PC-3 (cell line): ENCODE measurements at regions not wholly inside any gene's neighbourhood (a gene's known extent, or its start where the extent isn't known, plus 50 kb on each side); places are given as distances from the start of the nearest gene placed in this dataset.
A peak's percentile ranks its signal among the peaks of the same experiment; 100 is the strongest.

Experiments used
- ATAC-seq: fragments of 200-7000 bp; cut with Tn5 transposase; 2 replicates; pipeline ENCODE4 v1.9.1; 2020; ENCODE audit warnings: mild to moderate bottlenecking, moderate library complexity
- BruUV-seq: library from RNA; stranded (reverse); fragments of 400-500 nt; replicated peaks from 2 replicates; lab custom pipeline; 2021; lab: Mats Ljungman, UMichigan
- CTCF ChIA-PET: fragments of 300-600 bp; sonication (Branson Sonifier 250); formaldehyde crosslinking; loops from one replicate; lab custom pipeline; 2022; ENCODE audit warnings: antibody characterized with exemption; lab: Charles Lee
- POLR2A ChIA-PET: fragments of 300-600 bp; sonication (Branson Sonifier 250); formaldehyde crosslinking; loops from one replicate; lab custom pipeline; 2022; ENCODE audit warnings: antibody characterized with exemption; ENCODE audit not compliant: unreplicated experiment; lab: Charles Lee
- DNase-seq: peaks from one replicate; pipeline ENCODE4 v3.0.0-alpha.2; 2015
- H2AFZ ChIP-seq: fragments of 300-600 bp; sonication (generic); 2 replicates; pipeline ENCODE4 v1.6.0; 2016; ENCODE audit warnings: antibody characterized with exemption, low read length
- H3F3A ChIP-seq: fragments of 300-600 bp; sonication (generic); one replicate; pipeline ENCODE4 v1.6.0; 2017; ENCODE audit warnings: antibody characterized with exemption, low read length, control low read depth, mild to moderate bottlenecking; ENCODE audit not compliant: unreplicated experiment
- H3K27ac ChIP-seq: fragments of 300-600 bp; sonication (generic); 2 replicates; pipeline ENCODE4 v1.5.1; 2016; ENCODE audit warnings: mild to moderate bottlenecking, low read length
- H3K27me3 ChIP-seq: fragments of 300-600 bp; sonication (generic); 2 replicates; pipeline ENCODE4 v1.6.1; 2016; ENCODE audit warnings: low read length, mixed read lengths
- H3K36me3 ChIP-seq: fragments of 300-600 bp; sonication (generic); 2 replicates; pipeline ENCODE4 v1.6.1; 2016; ENCODE audit warnings: low read depth, mixed run types, low read length, mixed read lengths
- H3K4me1 ChIP-seq: fragments of 300-600 bp; sonication (generic); 2 replicates; pipeline ENCODE4 v1.5.1; 2016; ENCODE audit warnings: low read length; ENCODE audit not compliant: insufficient read depth
- H3K4me2 ChIP-seq: fragments of 300-600 bp; sonication (generic); 2 replicates; pipeline ENCODE4 v1.6.0; 2016; ENCODE audit warnings: low read length
- H3K4me3 ChIP-seq: fragments of 300-600 bp; sonication (generic); 2 replicates; pipeline ENCODE4 v1.5.1; 2016; ENCODE audit warnings: mild to moderate bottlenecking, low read length, mixed read lengths
- H3K79me2 ChIP-seq: fragments of 300-600 bp; sonication (generic); 2 replicates; pipeline ENCODE4 v1.6.1; 2017; ENCODE audit warnings: low read length, mixed read lengths
- H3K9ac ChIP-seq: fragments of 300-600 bp; sonication (generic); 2 replicates; pipeline ENCODE4 v1.6.0; 2016; ENCODE audit warnings: mild to moderate bottlenecking, low read length
- H3K9me2 ChIP-seq: fragments of 300-600 bp; sonication (generic); replicated peaks from 2 replicates; pipeline ENCODE4 v1.6.1; 2016; ENCODE audit warnings: mixed run types, low read length, mixed read lengths
- H3K9me3 ChIP-seq: fragments of 300-600 bp; sonication (generic); 2 replicates; pipeline ENCODE4 v1.6.1; 2016; ENCODE audit warnings: low read length, mixed read lengths
- H4K20me1 ChIP-seq: fragments of 300-600 bp; sonication (generic); 2 replicates; pipeline ENCODE4 v1.6.1; 2016; ENCODE audit warnings: low read length, mixed read lengths
- EZH2 ChIP-seq: fragments of 300-600 bp; sonication (generic); IDR thresholded peaks from one replicate; pipeline ENCODE4 v1.6.1; 2017; ENCODE audit warnings: antibody characterized with exemption, mild to moderate bottlenecking, low read length; ENCODE audit not compliant: unreplicated experiment
- EZH2phosphoT487 ChIP-seq: fragments of 300-600 bp; sonication (generic); IDR thresholded peaks from 2 replicates; pipeline ENCODE4 v1.6.1; 2018; ENCODE audit warnings: mild to moderate bottlenecking, antibody characterized with exemption, low read length, borderline replicate concordance
- intact Hi-C: fragments of 100-400 bp; cut with micrococcal nuclease; formaldehyde crosslinking; loops from 2 replicates; pipeline ENCODE4 v1.9.0; 2023
- TF ChIP-seq, protein P1 (sequence below): fragments of 300-600 bp; sonication (generic); conservative IDR thresholded peaks from 2 replicates; pipeline ENCODE4 v1.5.1; 2017; ENCODE audit warnings: antibody characterized with exemption, low read depth, mild to moderate bottlenecking, low read length

DNA sequence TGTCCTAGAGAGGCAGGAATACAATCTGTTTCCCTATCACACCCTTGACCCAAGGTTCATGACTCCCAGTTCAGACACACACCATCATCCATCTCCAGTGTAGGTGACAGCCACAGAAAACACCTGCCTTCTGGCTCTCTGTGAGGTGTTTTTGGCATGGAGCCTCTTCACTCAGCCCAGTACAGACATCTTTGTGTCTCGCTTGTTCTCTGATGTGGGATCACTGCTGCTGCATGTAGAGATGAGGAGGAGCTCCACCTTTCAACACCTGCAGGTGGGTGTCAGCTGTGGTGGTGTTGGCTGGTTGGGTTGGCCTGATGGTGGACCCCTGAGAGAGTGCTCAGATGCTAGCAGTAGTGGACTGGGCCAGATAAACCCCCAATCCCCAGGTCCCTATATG, 916.7 kb upstream of the B3GALT2 start:
- no peaks in the 10 kb centered on the region for H3K27me3 ChIP-seq
- no peak for DNase-seq
- H3F3A ChIP-seq = no peaks in the 10 kb centered on the region
- BruUV-seq = no TSS peak
- H3K36me3 ChIP-seq = no peaks in the 10 kb centered on the region
- TF ChIP-seq, protein P1, sequence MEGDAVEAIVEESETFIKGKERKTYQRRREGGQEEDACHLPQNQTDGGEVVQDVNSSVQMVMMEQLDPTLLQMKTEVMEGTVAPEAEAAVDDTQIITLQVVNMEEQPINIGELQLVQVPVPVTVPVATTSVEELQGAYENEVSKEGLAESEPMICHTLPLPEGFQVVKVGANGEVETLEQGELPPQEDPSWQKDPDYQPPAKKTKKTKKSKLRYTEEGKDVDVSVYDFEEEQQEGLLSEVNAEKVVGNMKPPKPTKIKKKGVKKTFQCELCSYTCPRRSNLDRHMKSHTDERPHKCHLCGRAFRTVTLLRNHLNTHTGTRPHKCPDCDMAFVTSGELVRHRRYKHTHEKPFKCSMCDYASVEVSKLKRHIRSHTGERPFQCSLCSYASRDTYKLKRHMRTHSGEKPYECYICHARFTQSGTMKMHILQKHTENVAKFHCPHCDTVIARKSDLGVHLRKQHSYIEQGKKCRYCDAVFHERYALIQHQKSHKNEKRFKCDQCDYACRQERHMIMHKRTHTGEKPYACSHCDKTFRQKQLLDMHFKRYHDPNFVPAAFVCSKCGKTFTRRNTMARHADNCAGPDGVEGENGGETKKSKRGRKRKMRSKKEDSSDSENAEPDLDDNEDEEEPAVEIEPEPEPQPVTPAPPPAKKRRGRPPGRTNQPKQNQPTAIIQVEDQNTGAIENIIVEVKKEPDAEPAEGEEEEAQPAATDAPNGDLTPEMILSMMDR = no peak
- TF ChIP-seq EZH2phosphoT487 = no peak
- no peak for TF ChIP-seq EZH2
- ChIA-PET CTCF (no interaction called here), POLR2A (no interaction called here)
- H3K9ac ChIP-seq = no peak overlapping the region
- H3K79me2 ChIP-seq = no peaks in the 10 kb centered on the region
- H3K4me1 ChIP-seq = no peaks in the 10 kb centered on the region
- no peaks in the 10 kb centered on the region for H3K9me3 ChIP-seq
- H3K4me2 ChIP-seq = no peak overlapping the region
- intact Hi-C loops = loop anchor here (5.0 kb wide), 1 partner anchor 194 kb away; no protein-coding TSS in a partner anchor
- H2AFZ ChIP-seq = no peak overlapping the region
- H3K4me3 ChIP-seq = no peak overlapping the region
- no peaks in the 10 kb centered on the region for H4K20me1 ChIP-seq
- no peak overlapping the region for H3K27ac ChIP-seq
- no peak for ATAC-seq
- no peaks in the 10 kb centered on the region for H3K9me2 ChIP-seq

DNA sequence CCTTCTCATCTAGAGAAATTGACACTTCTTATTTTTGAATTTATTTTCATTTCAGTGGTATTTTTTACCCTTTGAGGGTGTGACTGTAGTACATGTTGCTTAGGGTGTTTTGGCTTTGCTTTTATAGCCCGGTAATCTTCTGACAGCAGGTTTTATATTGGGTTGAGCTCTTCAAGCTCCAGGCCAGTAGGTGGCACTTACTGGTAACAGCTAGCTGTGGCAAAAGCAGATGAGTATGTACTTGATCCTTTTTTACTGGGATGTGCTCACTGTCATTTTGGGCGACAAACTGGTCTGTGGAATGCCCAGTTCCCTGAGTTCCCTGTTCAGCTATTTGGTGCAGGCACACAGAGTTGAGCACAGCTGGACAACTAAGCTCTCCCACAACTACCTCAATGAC, 916.2 kb upstream of the B3GALT2 start:
- ATAC-seq = peak; percentile 45; the same call in 1 of the 2 replicates

DNA sequence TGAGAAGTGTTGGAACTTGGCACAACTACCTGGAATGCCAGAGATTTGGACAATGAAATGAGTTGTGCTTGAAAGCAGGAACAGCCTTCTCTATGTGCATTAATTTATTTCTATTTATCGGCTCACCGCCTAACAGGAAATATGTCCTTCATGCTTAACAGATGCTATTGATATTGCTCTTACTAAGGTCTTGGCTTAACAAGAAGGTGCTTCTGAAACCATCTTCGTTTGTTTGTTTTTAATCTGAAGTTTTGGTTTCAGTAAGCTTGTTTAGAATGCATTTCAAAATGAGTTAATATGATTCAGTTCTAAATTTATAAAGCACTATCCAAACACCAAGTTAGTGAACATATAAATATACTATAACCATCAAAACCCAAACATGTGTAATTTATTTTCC, 898.3 kb upstream of the B3GALT2 start:
- H3K4me1 ChIP-seq = no peaks in the 10 kb centered on the region
- H3K27me3 ChIP-seq = no peaks in the 10 kb centered on the region
- no peaks in the 10 kb centered on the region for H3F3A ChIP-seq
- no peaks in the 10 kb centered on the region for H3K36me3 ChIP-seq
- BruUV-seq = no TSS peak
- H3K9ac ChIP-seq = no peak overlapping the region
- DNase-seq (no peak), ATAC-seq (no peak)
- H3K9me2 ChIP-seq = no peaks in the 10 kb centered on the region
- CTCF ChIA-PET = no interaction called here
- TF ChIP-seq EZH2phosphoT487 (no peak), EZH2 (no peak)
- TF ChIP-seq, protein P1 = no peak
- H3K79me2 ChIP-seq = no peaks in the 10 kb centered on the region
- POLR2A ChIA-PET = no interaction called here
- no peaks in the 10 kb centered on the region for H4K20me1 ChIP-seq
- no peak overlapping the region for H3K4me3 ChIP-seq
- no peak overlapping the region for H3K27ac ChIP-seq
- H2AFZ ChIP-seq = no peak overlapping the region
- H3K4me2 ChIP-seq = no peak overlapping the region
- no peaks in the 10 kb centered on the region for H3K9me3 ChIP-seq
- intact Hi-C loops = no loop called here

More for the DNA sequence above, 916.2 kb upstream of the B3GALT2 start:
- intact Hi-C loops = loop anchor here (5.0 kb wide), 1 partner anchor 195 kb away; no protein-coding TSS in a partner anchor
- Histone ChIP-seq H3F3A (no peaks in the 10 kb centered on the region), H3K36me3 (no peaks in the 10 kb centered on the region), H3K9ac (no peak overlapping the region), H4K20me1 (no peaks in the 10 kb centered on the region), H3K4me2 (no peak overlapping the region), H2AFZ (no peak overlapping the region), H3K4me3 (no peak overlapping the region), H3K27ac (no peak overlapping the region), H3K79me2 (no peaks in the 10 kb centered on the region), H3K9me2 (no peaks in the 10 kb centered on the region), H3K4me1 (no peaks in the 10 kb centered on the region), H3K27me3 (no peaks in the 10 kb centered on the region), H3K9me3 (no peaks in the 10 kb centered on the region)
- TF ChIP-seq EZH2phosphoT487 = no peak
- TF ChIP-seq, protein P1 = peak; percentile 50
- ChIA-PET POLR2A (no interaction called here), CTCF (no interaction called here)
- no TSS peak for BruUV-seq
- DNase-seq = peak; percentile 14
